ENCODE measurements at regions not wholly inside any gene's neighbourhood (a gene's known extent, or its start where the extent isn't known, plus 50 kb on each side); places are given as distances from the start of the nearest gene placed in this dataset.

DNA sequence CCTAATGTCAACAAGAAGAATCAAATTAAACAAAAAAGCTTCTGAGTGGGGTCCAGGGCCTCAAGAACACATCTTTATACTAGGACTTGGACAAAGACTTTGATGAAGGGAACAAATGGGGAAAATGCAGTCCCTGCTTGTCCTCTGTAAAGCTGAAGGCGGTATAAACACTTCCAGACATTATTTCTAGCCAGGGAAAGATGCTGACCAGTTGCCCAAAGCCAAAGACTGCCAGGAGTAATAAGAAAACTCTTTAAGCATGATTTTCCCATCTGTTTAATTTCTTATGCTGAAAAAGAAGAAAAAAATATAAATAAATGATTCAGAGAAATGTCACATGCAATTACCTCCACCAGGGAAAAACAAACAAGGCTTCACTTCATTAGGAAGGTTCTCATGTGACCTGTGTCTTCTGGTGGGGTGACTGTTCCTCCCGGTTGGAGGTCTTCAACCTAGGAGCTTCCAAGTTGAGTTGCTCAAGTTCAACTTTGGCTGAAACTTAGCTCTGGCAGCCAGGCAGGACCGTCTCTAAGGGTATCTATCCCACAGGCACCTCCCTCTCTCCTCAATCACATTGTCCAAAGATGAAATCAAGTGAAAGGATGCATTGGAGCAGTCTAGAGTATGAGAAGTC lies 65.2 kb upstream of the KCNE2 start:
- in situ Hi-C loops (cut with HindIII; ENCODE audit: extremely low pct_ligation_motif_present, low pct_unique_long_range_greater_than_20kb) = no loop called here
- WGBS (ENCODE audit: low lambda C conversion rate) = 22% methylated on average over 2 of the region's 3 CpGs
- H3K27ac ChIP-seq (ENCODE audit: extremely low read length, insufficient read depth, low read length) = no peak overlapping the region
- TF ChIP-seq ZNF703 (CRISPR knock-in tag; IDR thresholded peaks at IDR 0.05; ENCODE audit: borderline replicate concordance) (no peak), ZKSCAN5 (CRISPR knock-in tag; IDR thresholded peaks at IDR 0.05) (no peak), TRIM24 (CRISPR knock-in tag; IDR thresholded peaks at IDR 0.05) (no peak), JUND (CRISPR knock-in tag; IDR thresholded peaks at IDR 0.05) (no peak), ATF1 (CRISPR knock-in tag; IDR thresholded peaks at IDR 0.05) (no peak), ZNF550 (CRISPR knock-in tag; IDR thresholded peaks at IDR 0.05; ENCODE audit: borderline replicate concordance) (no peak), CSRNP1 (CRISPR knock-in tag; IDR thresholded peaks at IDR 0.05) (no peak), NR2F6 (IDR thresholded peaks at IDR 0.05) (no peak), NR2F6 (CRISPR knock-in tag; IDR thresholded peaks at IDR 0.05) (no peak), HINFP (CRISPR knock-in tag; IDR thresholded peaks at IDR 0.05; ENCODE audit: low read depth) (no peak), THAP7 (CRISPR knock-in tag; IDR thresholded peaks at IDR 0.05) (no peak), AKAP8 (CRISPR knock-in tag; IDR thresholded peaks at IDR 0.05) (no peak), ZNF577 (CRISPR knock-in tag; IDR thresholded peaks at IDR 0.05; ENCODE audit: borderline replicate concordance, low read depth) (no peak), PRMT3 (CRISPR knock-in tag; IDR thresholded peaks at IDR 0.05; ENCODE audit: borderline replicate concordance, low read depth) (no peak), HCFC1 (IDR thresholded peaks at IDR 0.05; ENCODE audit: low read depth, low read length) (no peak), RARA (CRISPR knock-in tag; IDR thresholded peaks at IDR 0.05) (no peak), RFX3 (CRISPR knock-in tag; IDR thresholded peaks at IDR 0.05) (no peak), HOMEZ (CRISPR knock-in tag; IDR thresholded peaks at IDR 0.05; ENCODE audit: low read depth) (no peak), TCF12 (IDR thresholded peaks at IDR 0.05) (no peak), TCF12 (CRISPR knock-in tag; IDR thresholded peaks at IDR 0.05) (no peak)
- TF ChIP-seq, protein P1, sequence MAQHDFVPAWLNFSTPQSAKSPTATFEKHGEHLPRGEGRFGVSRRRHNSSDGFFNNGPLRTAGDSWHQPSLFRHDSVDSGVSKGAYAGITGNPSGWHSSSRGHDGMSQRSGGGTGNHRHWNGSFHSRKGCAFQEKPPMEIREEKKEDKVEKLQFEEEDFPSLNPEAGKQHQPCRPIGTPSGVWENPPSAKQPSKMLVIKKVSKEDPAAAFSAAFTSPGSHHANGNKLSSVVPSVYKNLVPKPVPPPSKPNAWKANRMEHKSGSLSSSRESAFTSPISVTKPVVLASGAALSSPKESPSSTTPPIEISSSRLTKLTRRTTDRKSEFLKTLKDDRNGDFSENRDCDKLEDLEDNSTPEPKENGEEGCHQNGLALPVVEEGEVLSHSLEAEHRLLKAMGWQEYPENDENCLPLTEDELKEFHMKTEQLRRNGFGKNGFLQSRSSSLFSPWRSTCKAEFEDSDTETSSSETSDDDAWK (CRISPR knock-in tag; IDR thresholded peaks at IDR 0.05) = no peak

More for the DNA sequence above, 65.2 kb upstream of the KCNE2 start:
- Histone ChIP-seq H3K9me3 (ENCODE audit: low read length) (no peaks in the 10 kb centered on the region), H3K79me2 (ENCODE audit: insufficient read depth, low read length) (no peaks in the 10 kb centered on the region), H3K27me3 (ENCODE audit: control insufficient read depth in 1 of 2, insufficient read depth in 2 of 2, low read length in 2 of 2) (0 out of 5 replicates have a peak, but pooled peaks cover 0 to 2% of the 10 kb centered on the region in 2 experiments), H3K4me1 (ENCODE audit: insufficient read depth, low read length) (peaks cover 6% of the 10 kb centered on the region; the same call in 1 of the 2 replicates), H4K20me1 (ENCODE audit: insufficient read depth, low read length) (no peaks in the 10 kb centered on the region), H2AFZ (ENCODE audit: low read length) (no peak overlapping the region), H3K4me2 (ENCODE audit: low read depth, low read length) (no peak overlapping the region), H3K4me3 (replicated peaks in 1 of 3; ENCODE audit: insufficient read depth in 1 of 3, low read depth in 2 of 3, low read length in 3 of 3) (no peak overlapping the region), H3K36me3 (replicated peaks in 1 of 2; ENCODE audit: control insufficient read depth in 1 of 2, insufficient read depth in 2 of 2, low read length in 2 of 2) (no peaks in the 10 kb centered on the region), H3K9ac (ENCODE audit: insufficient read depth, low read depth, low read length) (no peak overlapping the region)
- no TSS peak for BruUV-seq (replicated peaks)
- ChIA-PET CTCF (ENCODE audit: low intra/inter-chr PET ratio, low total read pairs) (no interaction called here), POLR2A (no interaction called here)
- no peak for DNase-seq (ENCODE audit: low spot score)
- no peak; the same call in 2 of the 3 replicates for ATAC-seq
- intact Hi-C loops (cut with micrococcal nuclease; ENCODE audit: unreplicated experiment) = no loop called here
- FAIRE-seq = no peak

Measured in HepG2 (cell line).